HepG2 (cell line): ENCODE measurements at regions not wholly inside any gene's neighbourhood (a gene's known extent, or its start where the extent isn't known, plus 50 kb on each side); places are given as distances from the start of the nearest gene placed in this dataset.
A peak's percentile ranks its signal among the peaks of the same experiment; 100 is the strongest.

Source experiments
- DPF2 ChIP-seq: sonication (generic); formaldehyde crosslinking; IDR thresholded peaks from 2 replicates; pipeline ENCODE4 v1.4.0; 2020; ENCODE audit warnings: mild to moderate bottlenecking, low read depth, missing genetic modification reagents, borderline replicate concordance
- E2F5 ChIP-seq: sonication (generic); formaldehyde crosslinking; conservative IDR thresholded peaks from 2 replicates; pipeline ENCODE4 v1.4.0; 2020; ENCODE audit warnings: missing genetic modification reagents
- FOXO4 ChIP-seq: sonication (generic); formaldehyde crosslinking; conservative IDR thresholded peaks from 2 replicates; pipeline ENCODE4 v1.8.1; 2023; ENCODE audit warnings: missing genetic modification reagents
- GRHL1 ChIP-seq: sonication (generic); formaldehyde crosslinking; conservative IDR thresholded peaks from 2 replicates; pipeline ENCODE4 v1.8.0; 2022; ENCODE audit warnings: missing genetic modification reagents
- KDM3A ChIP-seq: IDR thresholded peaks from 2 replicates; pipeline ENCODE4 v1.6.1; 2018; ENCODE audit warnings: low read depth, missing compliant biosample characterization
- KIAA2018 ChIP-seq: sonication (generic); formaldehyde crosslinking; IDR thresholded peaks from 2 replicates; pipeline ENCODE4 v1.5.0; 2020; ENCODE audit warnings: mild to moderate bottlenecking, missing genetic modification reagents, borderline replicate concordance
- MED8 ChIP-seq: sonication (generic); formaldehyde crosslinking; IDR thresholded peaks from 2 replicates; pipeline ENCODE4 v1.8.1; 2023; ENCODE audit warnings: mild to moderate bottlenecking, missing genetic modification reagents; ENCODE audit not compliant: insufficient replicate concordance
- MIER2 ChIP-seq: IDR thresholded peaks from 2 replicates; pipeline ENCODE4 v1.6.1; 2016; ENCODE audit warnings: missing biosample characterization, missing genetic modification reagents
- NR2F1 ChIP-seq, 2 experiments: fragments of 450-650 bp in 1 of 2; formaldehyde crosslinking in 1 of 2; IDR thresholded peaks; 2 replicates each; pipeline versions ENCODE4 v1.5.0 to v1.6.1; 2016 to 2020; ENCODE audit warnings: mild to moderate bottlenecking in 1 of 2, missing compliant biosample characterization in 1 of 2, missing genetic modification reagents in 1 of 2, moderate library complexity in 1 of 2
- PHF5A ChIP-seq: IDR thresholded peaks from one replicate; pipeline ENCODE4 v1.6.1; 2018; ENCODE audit warnings: low read depth, missing genetic modification reagents; ENCODE audit not compliant: unreplicated experiment
- TBX3 ChIP-seq: fragments of 450-650 bp; IDR thresholded peaks from 2 replicates; pipeline ENCODE4 v1.6.1; 2017; ENCODE audit warnings: antibody characterized with exemption, mild to moderate bottlenecking, inconsistent platforms, borderline replicate concordance
- TRIM22 ChIP-seq: fragments of 450-650 bp; IDR thresholded peaks from 2 replicates; pipeline ENCODE4 v1.6.1; 2017
- ZNF235 ChIP-seq: sonication (generic); formaldehyde crosslinking; IDR thresholded peaks from 2 replicates; pipeline ENCODE4 v1.8.1; 2023; ENCODE audit warnings: mild to moderate bottlenecking, missing genetic modification reagents, borderline replicate concordance
- ZNF260 ChIP-seq: sonication (generic); formaldehyde crosslinking; IDR thresholded peaks from 2 replicates; pipeline ENCODE4 v1.4.0; 2020; ENCODE audit warnings: missing genetic modification reagents, low read depth, mild to moderate bottlenecking, borderline replicate concordance
- ZNF30 ChIP-seq: sonication (generic); formaldehyde crosslinking; IDR thresholded peaks from 2 replicates; pipeline ENCODE4 v1.5.0; 2020; ENCODE audit warnings: mild to moderate bottlenecking, missing genetic modification reagents
- ZNF556 ChIP-seq: sonication (generic); formaldehyde crosslinking; IDR thresholded peaks from 2 replicates; pipeline ENCODE4 v1.4.0; 2020; ENCODE audit warnings: mild to moderate bottlenecking, missing genetic modification reagents, borderline replicate concordance

GRCh38 chr3:16060358-16060852 is 114.1 kb upstream of the GALNT15 start (continued):
- no peak for TF ChIP-seq PHF5A (CRISPR knock-in tag)
- TF ChIP-seq GRHL1 (CRISPR knock-in tag): no peak
- TF ChIP-seq TRIM22: no peak
- no peak for TF ChIP-seq KIAA2018 (CRISPR knock-in tag)
- no peak for TF ChIP-seq MED8 (CRISPR knock-in tag)
- TF ChIP-seq KDM3A (CRISPR knock-in tag): peak; percentile 91; the same call in 1 of the 2 replicates
- TF ChIP-seq ZNF235: no peak
- no peak; the same call in 1 of the 2 replicates for TF ChIP-seq ZNF556
- TF ChIP-seq DPF2 (CRISPR knock-in tag): peak; percentile 96
- TF ChIP-seq ZNF30: no peak
- peak; percentile 85 for TF ChIP-seq MIER2 (CRISPR knock-in tag)
- TF ChIP-seq E2F5 (CRISPR knock-in tag): no peak
- peak; percentile 60; the same call in 1 of the 2 replicates for TF ChIP-seq TBX3
- no peak for TF ChIP-seq FOXO4
- no peak for TF ChIP-seq ZNF260
- TF ChIP-seq NR2F1 (CRISPR knock-in tag; IDR thresholded peaks at IDR 0.05): peak; percentile 22 to 32; a peak in 1 of 4 replicates
